ENCODE measurements at regions not wholly inside any gene's neighbourhood (a gene's known extent, or its start where the extent isn't known, plus 50 kb on each side); places are given as distances from the start of the nearest gene placed in this dataset.

GRCh38 chr1:14090531-14090930 lies 390.5 kb downstream of the PRDM2 start (continued):
- TF ChIP-seq HMGXB4 (CRISPR knock-in tag; IDR thresholded peaks at IDR 0.05; ENCODE audit: borderline replicate concordance) (no peak), ZFP36 (IDR thresholded peaks at IDR 0.05; ENCODE audit: borderline replicate concordance, partially characterized antibody) (no peak), CHD4 (IDR thresholded peaks at IDR 0.05; ENCODE audit: borderline replicate concordance) (no peak), PHF8 (IDR thresholded peaks at IDR 0.05; ENCODE audit: borderline replicate concordance, low read depth) (no peak)

- TF ChIP-seq RARB (CRISPR knock-in tag; IDR thresholded peaks at IDR 0.05) (no peak), KDM5A (IDR thresholded peaks at IDR 0.05) (no peak), CHD2 (IDR thresholded peaks at IDR 0.05; ENCODE audit: low read length, partially characterized antibody) (no peak), CBX8 (IDR thresholded peaks at IDR 0.05) (no peak), PHF8 (IDR thresholded peaks at IDR 0.05; ENCODE audit: borderline replicate concordance, low read depth) (no peak), CTCF (IDR thresholded peaks at IDR 0.05) (no peak), TP53 (CRISPR knock-in tag; IDR thresholded peaks at IDR 0.05) (no peak), POLR2A (IDR thresholded peaks at IDR 0.05; ENCODE audit: low read length) (no peak), SREBF2 (IDR thresholded peaks at IDR 0.05) (no peak), RNF2 (IDR thresholded peaks at IDR 0.05; ENCODE audit: borderline replicate concordance, low read depth) (no peak), RCOR1 (IDR thresholded peaks at IDR 0.05; ENCODE audit: low read depth, low read length) (no peak), HOXB5 (CRISPR knock-in tag; IDR thresholded peaks at IDR 0.05) (no peak), EHF (CRISPR knock-in tag; IDR thresholded peaks at IDR 0.05) (no peak), CEBPB (IDR thresholded peaks at IDR 0.05) (no peak)
- DNase-seq (ENCODE audit: low read depth in 1 of 2, low spot score in 1 of 2) (no peak), ATAC-seq (no peak), FAIRE-seq (no peak)
- H3K4me1 ChIP-seq: no peaks in the 10 kb centered on the region
- no peak overlapping the region for H3K4me3 ChIP-seq
- H3K4me2 ChIP-seq: no peak overlapping the region
- no peaks in the 10 kb centered on the region for H3K9me3 ChIP-seq
- POLR2A ChIA-PET: no interaction called here
- no peak overlapping the region for H3K27ac ChIP-seq
- 36% methylated on average over 4 of the region's 4 CpGs for WGBS (ENCODE audit: missing lambda C conversion rate)
- CTCF ChIA-PET: no interaction called here
These were observed 394.8 kb downstream of the PRDM2 start for GRCh38 chr1:14094611-14095400.

GRCh38 chr1:14098294-14098913 lies 398.4 kb downstream of the PRDM2 start:
- FAIRE-seq: no peak
- Histone ChIP-seq H3K4me1 (no peaks in the 10 kb centered on the region), H3K4me3 (no peak overlapping the region), H3K4me2 (no peak overlapping the region), H3K9me3 (no peaks in the 10 kb centered on the region), H3K27ac (no peak overlapping the region)
- POLR2A ChIA-PET: no interaction called here
- TF ChIP-seq ZC3H11A (IDR thresholded peaks at IDR 0.05) (no peak), MAX (IDR thresholded peaks at IDR 0.05) (no peak), EP300 (IDR thresholded peaks at IDR 0.05) (no peak)
- ATAC-seq: no peak
- DNase-seq (ENCODE audit: low read depth in 1 of 2, low spot score in 1 of 2): no peak
- CTCF ChIA-PET: interaction anchor here (1.7 kb wide), 1 partner anchor 1001 kb away, joined by 3 read pairs; no protein-coding TSS in a partner anchor
